Endothelial cell of umbilical vein (primary cell): ENCODE measurements at regions not wholly inside any gene's neighbourhood (a gene's known extent, or its start where the extent isn't known, plus 50 kb on each side); places are given as distances from the start of the nearest gene placed in this dataset.

ENCODE experiments used
- CTCF ChIP-seq, 2 donors: IDR thresholded peaks; 1 replicate in 1 of 2; 2 replicates in 1 of 2; pipeline ENCODE4 v1.5.1; 2011; ENCODE audit warnings: low read length in 2 of 2, mild to moderate bottlenecking in 2 of 2, moderate library complexity in 2 of 2, control low read depth in 1 of 2, inconsistent platforms in 1 of 2, low read depth in 1 of 2; ENCODE audit not compliant: insufficient read depth in 1 of 2; ENCODE audit errors: extremely low read depth in 1 of 2
- EZH2 ChIP-seq: IDR thresholded peaks from 2 replicates; pipeline ENCODE4 v1.6.1; 2012; ENCODE audit warnings: borderline replicate concordance, low read depth, mild to moderate bottlenecking, moderate library complexity, low read length, inconsistent platforms; ENCODE audit not compliant: severe bottlenecking
- MYC ChIP-seq: IDR thresholded peaks from one replicate; pipeline ENCODE4 v1.6.1; 2011; ENCODE audit warnings: mild to moderate bottlenecking, low read depth, low read length
- POLR2A ChIP-seq: IDR thresholded peaks from 2 replicates; pipeline ENCODE4 v1.6.1; 2012; ENCODE audit warnings: low read depth, mild to moderate bottlenecking, control low read depth, low read length
- POLR2AphosphoS5 ChIP-seq: IDR thresholded peaks from 2 replicates; pipeline ENCODE4 v1.6.1; 2012; ENCODE audit warnings: low read depth, mild to moderate bottlenecking, control low read depth, low read length, moderate library complexity; ENCODE audit not compliant: insufficient read depth

GRCh38 chr6:153216789-153217188 is 85.7 kb upstream of the RGS17 start:
- TF ChIP-seq POLR2AphosphoS5 (no peak), CTCF (IDR thresholded peaks at IDR 0.05; ENCODE audit: extremely low read depth in 1 of 2, insufficient read depth in 1 of 2, low read depth in 1 of 2, low read length in 2 of 2) (no peak), MYC (no peak), EZH2 (no peak), POLR2A (no peak)
